RWPE1 (cell line): ENCODE measurements at regions not wholly inside any gene's neighbourhood (a gene's known extent, or its start where the extent isn't known, plus 50 kb on each side); places are given as distances from the start of the nearest gene placed in this dataset.

ENCODE experiments used
- CTCF ChIA-PET: fragments of 350-600 bp; sonication (Branson Sonifier 250); formaldehyde crosslinking; extraction: SDS; loops from one replicate; lab custom pipeline; 2021; lab: Yijun Ruan, JAX
- POLR2A ChIA-PET: fragments of 400-600 bp; formaldehyde crosslinking; extraction: SDS; loops from one replicate; lab custom pipeline; 2020; ENCODE audit warnings: antibody characterized with exemption; ENCODE audit not compliant: low non-redundant PET; lab: Yijun Ruan, JAX
- DNase-seq: peaks from one replicate; pipeline ENCODE4 v3.0.0; 2012; ENCODE audit warnings: low spot score
- H3K27ac ChIP-seq: fragments of 450-650 bp; 2 replicates; pipeline ENCODE4 v1.5.1; 2017
- CTCF ChIP-seq: fragments of 450-650 bp; conservative IDR thresholded peaks from 2 replicates; pipeline ENCODE4 v1.5.1; 2017; ENCODE audit warnings: low read depth, mild to moderate bottlenecking

GRCh38 chr18:22550366-22550765, 132.7 kb upstream of the CTAGE1 start:
- POLR2A ChIA-PET = no interaction called here
- no peak for DNase-seq
- TF ChIP-seq CTCF = no peak
- CTCF ChIA-PET = no interaction called here
- H3K27ac ChIP-seq = no peak overlapping the region

- DNase-seq = no peak
- CTCF ChIA-PET = no interaction called here
- no peak for TF ChIP-seq CTCF
- POLR2A ChIA-PET = no interaction called here
- no peak overlapping the region for H3K27ac ChIP-seq
These were observed 133.1 kb upstream of the CTAGE1 start for GRCh38 chr18:22550861-22551260.

DNA sequence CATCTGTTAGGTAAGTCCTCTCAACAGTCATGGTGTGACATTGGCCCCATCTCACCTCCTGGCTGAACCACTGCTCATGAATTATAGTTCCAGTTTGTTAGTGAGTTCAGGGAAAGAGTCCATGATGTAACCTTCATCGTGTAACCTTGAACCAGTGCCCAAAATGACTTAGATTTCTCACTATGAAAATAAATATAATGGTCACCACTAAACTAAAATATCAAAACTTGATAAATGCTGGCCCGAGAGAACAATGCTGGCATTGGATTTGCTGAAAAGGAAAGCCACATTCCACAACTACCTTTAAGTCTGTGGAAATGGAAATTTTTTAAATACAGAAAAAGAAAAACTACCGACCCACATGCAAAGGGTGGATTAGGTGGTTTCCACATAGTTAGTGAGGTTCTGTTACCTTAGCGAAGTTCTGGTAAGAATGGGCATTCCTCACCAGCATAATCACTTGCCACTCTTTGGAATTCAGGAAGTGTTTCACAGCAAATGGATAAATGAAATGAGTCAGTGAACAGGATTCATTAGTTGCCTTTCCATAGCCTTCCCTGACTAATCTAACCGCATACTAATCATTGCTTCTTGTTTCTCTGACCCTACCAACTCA, 133.9 kb upstream of the CTAGE1 start:
- TF ChIP-seq CTCF = no peak
- ChIA-PET CTCF (no interaction called here), POLR2A (no interaction called here)
- peak; percentile 84 for DNase-seq
- H3K27ac ChIP-seq = no peak overlapping the region

GRCh38 chr18:22552254-22552653, 134.5 kb upstream of the CTAGE1 start:
- ChIA-PET POLR2A (no interaction called here), CTCF (interaction anchor here (0.7 kb wide), 1 partner anchor 143 kb away, joined by 3 read pairs; no protein-coding TSS in a partner anchor)
- DNase-seq = no peak
- H3K27ac ChIP-seq = no peak overlapping the region
- no peak for TF ChIP-seq CTCF

DNA sequence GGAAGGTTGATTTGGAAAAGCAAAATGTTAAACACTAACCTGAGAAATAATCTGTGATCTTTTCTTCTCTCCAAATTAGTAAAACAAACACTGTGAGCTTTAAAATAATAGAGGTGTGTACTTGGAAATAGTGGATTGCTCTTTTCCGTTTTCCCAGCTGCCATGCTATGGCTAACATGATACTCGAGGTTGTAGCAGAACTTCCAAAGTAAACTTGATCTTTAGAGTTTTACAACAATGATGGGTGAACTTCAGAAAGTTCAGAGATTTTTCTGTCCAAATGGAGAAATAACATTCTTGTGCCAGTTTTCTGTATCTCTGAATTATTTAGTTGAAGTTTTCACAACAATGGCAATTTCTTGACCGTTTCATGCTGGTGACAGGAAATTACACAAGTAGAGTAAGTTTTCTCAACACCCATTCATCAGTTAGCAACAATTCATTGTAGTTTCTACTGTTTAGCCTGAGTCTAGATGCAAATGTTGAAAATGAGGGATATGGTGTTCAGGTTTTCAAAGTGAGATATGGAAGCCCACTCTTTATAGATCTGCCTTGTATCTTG, 135.3 kb upstream of the CTAGE1 start:
- CTCF ChIA-PET = interaction anchor here (0.7 kb wide), 1 partner anchor 142 kb away, joined by 3 read pairs; no protein-coding TSS in a partner anchor
- no peak overlapping the region for H3K27ac ChIP-seq

More for the DNA sequence above, 135.3 kb upstream of the CTAGE1 start:
- POLR2A ChIA-PET = no interaction called here
- no peak for TF ChIP-seq CTCF
- no peak for DNase-seq
